Nephron progenitor cell (in vitro differentiated cells): ENCODE measurements at regions not wholly inside any gene's neighbourhood (a gene's known extent, or its start where the extent isn't known, plus 50 kb on each side); places are given as distances from the start of the nearest gene placed in this dataset.

Experiments used
- DNase-seq: peaks from one replicate; pipeline ENCODE4 v3.0.0; 2021
- H3K27ac Mint-ChIP-seq: 2 replicates; pipeline ENCODE4 v1.8.0; 2021; ENCODE audit warnings: mild to moderate bottlenecking, moderate library complexity, mixed read lengths
- H3K27me3 Mint-ChIP-seq: 2 replicates; pipeline ENCODE4 v1.8.0; 2021; ENCODE audit warnings: mild to moderate bottlenecking, low read depth, mixed read lengths; ENCODE audit not compliant: poor library complexity
- H3K36me3 Mint-ChIP-seq: 2 replicates; pipeline ENCODE4 v1.8.0; 2021; ENCODE audit warnings: low read depth, mixed read lengths
- H3K4me1 Mint-ChIP-seq: 2 replicates; pipeline ENCODE4 v1.8.0; 2021; ENCODE audit warnings: mixed read lengths
- H3K4me3 Mint-ChIP-seq: 2 replicates; pipeline ENCODE4 v1.8.0; 2021; ENCODE audit warnings: mild to moderate bottlenecking, moderate library complexity, mixed read lengths
- H3K9me3 Mint-ChIP-seq: 2 replicates; pipeline ENCODE4 v1.8.0; 2021; ENCODE audit warnings: mild to moderate bottlenecking, moderate library complexity, mixed read lengths
- CTCF ChIP-seq: fragments of 200-600 bp; sonication (generic); IDR thresholded peaks from 2 replicates; pipeline ENCODE4 v1.5.0; 2021; ENCODE audit warnings: antibody characterized with exemption

GRCh38 chr5:6261668-6262067 lies 116.7 kb downstream of the MED10 start:
- no peaks in the 10 kb centered on the region for H3K36me3 Mint-ChIP-seq
- TF ChIP-seq CTCF = no peak
- H3K27ac Mint-ChIP-seq = no peak overlapping the region
- H3K4me3 Mint-ChIP-seq = no peak overlapping the region
- no peak for DNase-seq
- H3K4me1 Mint-ChIP-seq = peaks cover 5% of the 10 kb centered on the region
- peaks cover 9% of the 10 kb centered on the region for H3K9me3 Mint-ChIP-seq
- peaks cover 26% of the 10 kb centered on the region for H3K27me3 Mint-ChIP-seq

GRCh38 chr5:6261256-6261655 lies 117.1 kb downstream of the MED10 start:
- no peak overlapping the region for H3K4me3 Mint-ChIP-seq
- peaks cover 5% of the 10 kb centered on the region for H3K4me1 Mint-ChIP-seq
- no peak overlapping the region for H3K27ac Mint-ChIP-seq
- no peak for TF ChIP-seq CTCF
- peaks cover 30% of the 10 kb centered on the region for H3K27me3 Mint-ChIP-seq
- peaks cover 9% of the 10 kb centered on the region for H3K9me3 Mint-ChIP-seq
- no peak for DNase-seq
- no peaks in the 10 kb centered on the region for H3K36me3 Mint-ChIP-seq

- H3K4me1 Mint-ChIP-seq = peaks cover 5% of the 10 kb centered on the region
- no peak overlapping the region for H3K27ac Mint-ChIP-seq
- peaks cover 9% of the 10 kb centered on the region for H3K9me3 Mint-ChIP-seq
- no peaks in the 10 kb centered on the region for H3K36me3 Mint-ChIP-seq
- DNase-seq = no peak
- peaks cover 33% of the 10 kb centered on the region for H3K27me3 Mint-ChIP-seq
- no peak for TF ChIP-seq CTCF
- H3K4me3 Mint-ChIP-seq = no peak overlapping the region
Measured at GRCh38 chr5:6260846-6261245, 117.5 kb downstream of the MED10 start.

GRCh38 chr5:6256901-6257300 lies 121.4 kb downstream of the MED10 start:
- DNase-seq = no peak
- peaks cover 19% of the 10 kb centered on the region for H3K27me3 Mint-ChIP-seq
- TF ChIP-seq CTCF = no peak
- H3K9me3 Mint-ChIP-seq = peaks cover 6% of the 10 kb centered on the region
- no peak overlapping the region for H3K4me3 Mint-ChIP-seq
- H3K36me3 Mint-ChIP-seq = no peaks in the 10 kb centered on the region
- H3K4me1 Mint-ChIP-seq = no peaks in the 10 kb centered on the region
- no peak overlapping the region for H3K27ac Mint-ChIP-seq

- TF ChIP-seq CTCF = no peak
- no peak overlapping the region for H3K27ac Mint-ChIP-seq
- no peak for DNase-seq
- H3K9me3 Mint-ChIP-seq = peaks cover 6% of the 10 kb centered on the region
- no peaks in the 10 kb centered on the region for H3K4me1 Mint-ChIP-seq
- H3K4me3 Mint-ChIP-seq = no peak overlapping the region
- peaks cover 17% of the 10 kb centered on the region for H3K27me3 Mint-ChIP-seq
- H3K36me3 Mint-ChIP-seq = no peaks in the 10 kb centered on the region
Measured at GRCh38 chr5:6255956-6256355, 122.4 kb downstream of the MED10 start.

GRCh38 chr5:6253846-6254245 lies 124.5 kb downstream of the MED10 start:
- peaks cover 6% of the 10 kb centered on the region for H3K9me3 Mint-ChIP-seq
- no peak for TF ChIP-seq CTCF
- DNase-seq = no peak
- no peak overlapping the region for H3K27ac Mint-ChIP-seq
- peaks cover 9% of the 10 kb centered on the region for H3K27me3 Mint-ChIP-seq
- H3K36me3 Mint-ChIP-seq = no peaks in the 10 kb centered on the region
- no peak overlapping the region for H3K4me3 Mint-ChIP-seq
- H3K4me1 Mint-ChIP-seq = no peaks in the 10 kb centered on the region
